Hematopoietic multipotent progenitor cell treated with erythropoietin and hydrocortisone succinate and interleukin-3 and kit ligand, for 6 days (in vitro differentiated cells): ENCODE measurements at regions not wholly inside any gene's neighbourhood (a gene's known extent, or its start where the extent isn't known, plus 50 kb on each side); places are given as distances from the start of the nearest gene placed in this dataset.
"Not testable (repeated sequence)": the region's sequence is repeated elsewhere in the genome, so short reads cannot be mapped to it uniquely, and the experiment has no call there.

ENCODE experiments used
- DNase-seq: peaks from one replicate; pipeline ENCODE4 v3.0.0-alpha.2; 2015

GRCh38 chr5:138702166-138703077, 50.8 kb upstream of the CTNNA1 start:
- DNase-seq: no peak

- DNase-seq: no peak
These were observed 51.5 kb upstream of the CTNNA1 start for GRCh38 chr5:138701678-138702077.

GRCh38 chr5:138700581-138701362, 52.5 kb upstream of the CTNNA1 start:
- no peak for DNase-seq

GRCh38 chr5:138699482-138699881, 53.7 kb upstream of the CTNNA1 start:
- DNase-seq: no peak

GRCh38 chr5:138698713-138699112, 54.5 kb upstream of the CTNNA1 start:
- DNase-seq: peak; percentile 76

- DNase-seq: no peak
These were observed 55.4 kb upstream of the CTNNA1 start for GRCh38 chr5:138697720-138698360.

GRCh38 chr5:138696501-138696900, 56.7 kb upstream of the CTNNA1 start:
- DNase-seq: no peak

GRCh38 chr5:138695781-138696180, 57.4 kb upstream of the CTNNA1 start:
- no peak for DNase-seq

- DNase-seq: no peak
These were observed 59.1 kb upstream of the CTNNA1 start for GRCh38 chr5:138694146-138694545.

- no peak for DNase-seq
These were observed 60.9 kb upstream of the CTNNA1 start for GRCh38 chr5:138692370-138692769.

GRCh38 chr5:138686668-138687067, 66.6 kb upstream of the CTNNA1 start:
- DNase-seq: no peak

GRCh38 chr5:138685193-138685745, 68.0 kb upstream of the CTNNA1 start:
- peak; percentile 60 for DNase-seq

- not testable (repeated sequence) for DNase-seq
These were observed 70.8 kb upstream of the CTNNA1 start for GRCh38 chr5:138682462-138682861.

GRCh38 chr5:138678826-138679225, 74.4 kb upstream of the CTNNA1 start:
- not testable (repeated sequence) for DNase-seq

- DNase-seq: no peak
These were observed 75.4 kb upstream of the CTNNA1 start for GRCh38 chr5:138677782-138678181.

- no peak for DNase-seq
These were observed 76.5 kb upstream of the CTNNA1 start for GRCh38 chr5:138676556-138677193.

GRCh38 chr5:138676002-138676401, 77.2 kb upstream of the CTNNA1 start:
- no peak for DNase-seq

- peak; percentile 42 for DNase-seq
These were observed 84.5 kb upstream of the CTNNA1 start for GRCh38 chr5:138668451-138669380.

GRCh38 chr5:138667782-138668331, 85.4 kb upstream of the CTNNA1 start:
- DNase-seq: not testable (repeated sequence)

GRCh38 chr5:138666226-138666742, 86.9 kb upstream of the CTNNA1 start:
- DNase-seq: no peak

GRCh38 chr5:138665261-138665660, 88.0 kb upstream of the CTNNA1 start:
- DNase-seq: no peak
